ENCODE measurements at regions not wholly inside any gene's neighbourhood (a gene's known extent, or its start where the extent isn't known, plus 50 kb on each side); places are given as distances from the start of the nearest gene placed in this dataset.

GRCh38 chr9:523444-523843 lies 308.8 kb downstream of the DOCK8 start (continued):
- TF ChIP-seq, protein P1, sequence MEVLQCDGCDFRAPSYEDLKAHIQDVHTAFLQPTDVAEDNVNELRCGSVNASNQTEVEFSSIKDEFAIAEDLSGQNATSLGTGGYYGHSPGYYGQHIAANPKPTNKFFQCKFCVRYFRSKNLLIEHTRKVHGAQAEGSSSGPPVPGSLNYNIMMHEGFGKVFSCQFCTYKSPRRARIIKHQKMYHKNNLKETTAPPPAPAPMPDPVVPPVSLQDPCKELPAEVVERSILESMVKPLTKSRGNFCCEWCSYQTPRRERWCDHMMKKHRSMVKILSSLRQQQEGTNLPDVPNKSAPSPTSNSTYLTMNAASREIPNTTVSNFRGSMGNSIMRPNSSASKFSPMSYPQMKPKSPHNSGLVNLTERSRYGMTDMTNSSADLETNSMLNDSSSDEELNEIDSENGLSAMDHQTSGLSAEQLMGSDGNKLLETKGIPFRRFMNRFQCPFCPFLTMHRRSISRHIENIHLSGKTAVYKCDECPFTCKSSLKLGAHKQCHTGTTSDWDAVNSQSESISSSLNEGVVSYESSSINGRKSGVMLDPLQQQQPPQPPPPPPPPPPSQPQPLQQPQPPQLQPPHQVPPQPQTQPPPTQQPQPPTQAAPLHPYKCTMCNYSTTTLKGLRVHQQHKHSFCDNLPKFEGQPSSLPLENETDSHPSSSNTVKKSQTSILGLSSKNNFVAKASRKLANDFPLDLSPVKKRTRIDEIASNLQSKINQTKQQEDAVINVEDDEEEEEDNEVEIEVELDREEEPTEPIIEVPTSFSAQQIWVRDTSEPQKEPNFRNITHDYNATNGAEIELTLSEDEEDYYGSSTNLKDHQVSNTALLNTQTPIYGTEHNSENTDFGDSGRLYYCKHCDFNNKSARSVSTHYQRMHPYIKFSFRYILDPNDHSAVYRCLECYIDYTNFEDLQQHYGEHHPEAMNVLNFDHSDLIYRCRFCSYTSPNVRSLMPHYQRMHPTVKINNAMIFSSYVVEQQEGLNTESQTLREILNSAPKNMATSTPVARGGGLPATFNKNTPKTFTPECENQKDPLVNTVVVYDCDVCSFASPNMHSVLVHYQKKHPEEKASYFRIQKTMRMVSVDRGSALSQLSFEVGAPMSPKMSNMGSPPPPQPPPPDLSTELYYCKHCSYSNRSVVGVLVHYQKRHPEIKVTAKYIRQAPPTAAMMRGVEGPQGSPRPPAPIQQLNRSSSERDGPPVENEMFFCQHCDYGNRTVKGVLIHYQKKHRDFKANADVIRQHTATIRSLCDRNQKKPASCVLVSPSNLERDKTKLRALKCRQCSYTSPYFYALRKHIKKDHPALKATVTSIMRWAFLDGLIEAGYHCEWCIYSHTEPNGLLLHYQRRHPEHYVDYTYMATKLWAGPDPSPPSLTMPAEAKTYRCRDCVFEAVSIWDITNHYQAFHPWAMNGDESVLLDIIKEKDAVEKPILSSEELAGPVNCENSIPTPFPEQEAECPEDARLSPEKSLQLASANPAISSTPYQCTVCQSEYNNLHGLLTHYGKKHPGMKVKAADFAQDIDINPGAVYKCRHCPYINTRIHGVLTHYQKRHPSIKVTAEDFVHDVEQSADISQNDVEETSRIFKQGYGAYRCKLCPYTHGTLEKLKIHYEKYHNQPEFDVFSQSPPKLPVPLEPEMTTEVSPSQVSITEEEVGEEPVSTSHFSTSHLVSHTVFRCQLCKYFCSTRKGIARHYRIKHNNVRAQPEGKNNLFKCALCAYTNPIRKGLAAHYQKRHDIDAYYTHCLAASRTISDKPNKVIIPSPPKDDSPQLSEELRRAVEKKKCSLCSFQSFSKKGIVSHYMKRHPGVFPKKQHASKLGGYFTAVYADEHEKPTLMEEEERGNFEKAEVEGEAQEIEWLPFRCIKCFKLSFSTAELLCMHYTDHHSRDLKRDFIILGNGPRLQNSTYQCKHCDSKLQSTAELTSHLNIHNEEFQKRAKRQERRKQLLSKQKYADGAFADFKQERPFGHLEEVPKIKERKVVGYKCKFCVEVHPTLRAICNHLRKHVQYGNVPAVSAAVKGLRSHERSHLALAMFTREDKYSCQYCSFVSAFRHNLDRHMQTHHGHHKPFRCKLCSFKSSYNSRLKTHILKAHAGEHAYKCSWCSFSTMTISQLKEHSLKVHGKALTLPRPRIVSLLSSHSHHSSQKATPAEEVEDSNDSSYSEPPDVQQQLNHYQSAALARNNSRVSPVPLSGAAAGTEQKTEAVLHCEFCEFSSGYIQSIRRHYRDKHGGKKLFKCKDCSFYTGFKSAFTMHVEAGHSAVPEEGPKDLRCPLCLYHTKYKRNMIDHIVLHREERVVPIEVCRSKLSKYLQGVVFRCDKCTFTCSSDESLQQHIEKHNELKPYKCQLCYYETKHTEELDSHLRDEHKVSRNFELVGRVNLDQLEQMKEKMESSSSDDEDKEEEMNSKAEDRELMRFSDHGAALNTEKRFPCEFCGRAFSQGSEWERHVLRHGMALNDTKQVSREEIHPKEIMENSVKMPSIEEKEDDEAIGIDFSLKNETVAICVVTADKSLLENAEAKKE (CRISPR knock-in tag; IDR thresholded peaks at IDR 0.05) = no peak
- TF ChIP-seq, protein P2, sequence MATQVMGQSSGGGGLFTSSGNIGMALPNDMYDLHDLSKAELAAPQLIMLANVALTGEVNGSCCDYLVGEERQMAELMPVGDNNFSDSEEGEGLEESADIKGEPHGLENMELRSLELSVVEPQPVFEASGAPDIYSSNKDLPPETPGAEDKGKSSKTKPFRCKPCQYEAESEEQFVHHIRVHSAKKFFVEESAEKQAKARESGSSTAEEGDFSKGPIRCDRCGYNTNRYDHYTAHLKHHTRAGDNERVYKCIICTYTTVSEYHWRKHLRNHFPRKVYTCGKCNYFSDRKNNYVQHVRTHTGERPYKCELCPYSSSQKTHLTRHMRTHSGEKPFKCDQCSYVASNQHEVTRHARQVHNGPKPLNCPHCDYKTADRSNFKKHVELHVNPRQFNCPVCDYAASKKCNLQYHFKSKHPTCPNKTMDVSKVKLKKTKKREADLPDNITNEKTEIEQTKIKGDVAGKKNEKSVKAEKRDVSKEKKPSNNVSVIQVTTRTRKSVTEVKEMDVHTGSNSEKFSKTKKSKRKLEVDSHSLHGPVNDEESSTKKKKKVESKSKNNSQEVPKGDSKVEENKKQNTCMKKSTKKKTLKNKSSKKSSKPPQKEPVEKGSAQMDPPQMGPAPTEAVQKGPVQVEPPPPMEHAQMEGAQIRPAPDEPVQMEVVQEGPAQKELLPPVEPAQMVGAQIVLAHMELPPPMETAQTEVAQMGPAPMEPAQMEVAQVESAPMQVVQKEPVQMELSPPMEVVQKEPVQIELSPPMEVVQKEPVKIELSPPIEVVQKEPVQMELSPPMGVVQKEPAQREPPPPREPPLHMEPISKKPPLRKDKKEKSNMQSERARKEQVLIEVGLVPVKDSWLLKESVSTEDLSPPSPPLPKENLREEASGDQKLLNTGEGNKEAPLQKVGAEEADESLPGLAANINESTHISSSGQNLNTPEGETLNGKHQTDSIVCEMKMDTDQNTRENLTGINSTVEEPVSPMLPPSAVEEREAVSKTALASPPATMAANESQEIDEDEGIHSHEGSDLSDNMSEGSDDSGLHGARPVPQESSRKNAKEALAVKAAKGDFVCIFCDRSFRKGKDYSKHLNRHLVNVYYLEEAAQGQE (IDR thresholded peaks at IDR 0.05; ENCODE audit: unreplicated experiment) = no peak

DNA sequence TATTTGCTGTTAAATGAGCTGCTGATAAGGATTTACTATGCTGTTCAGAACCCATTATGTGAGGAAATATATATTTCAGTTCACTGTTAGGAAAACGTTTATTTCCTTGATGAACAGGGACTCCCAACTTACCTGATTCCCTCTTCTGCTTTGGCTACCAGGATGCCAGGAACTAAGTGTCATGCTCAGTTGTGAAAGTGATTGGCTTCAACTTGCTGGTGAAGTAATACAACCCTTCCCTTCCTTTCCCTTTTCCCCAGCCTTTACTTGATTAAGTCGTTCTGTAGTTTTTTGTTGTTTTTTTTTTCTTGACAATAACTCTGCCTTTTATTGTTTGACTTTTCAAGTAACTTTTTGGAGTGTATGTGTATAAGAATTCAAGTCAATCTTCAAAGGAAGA lies 309.3 kb downstream of the DOCK8 start:
- ATAC-seq = no peak
- H3K9me3 Mint-ChIP-seq = no peaks in the 10 kb centered on the region
- no peak overlapping the region for H3K27ac Mint-ChIP-seq
- TF ChIP-seq JUNB (IDR thresholded peaks at IDR 0.05; ENCODE audit: unreplicated experiment) (no peak), CREB1 (CRISPR knock-in tag; IDR thresholded peaks at IDR 0.05; ENCODE audit: low read depth) (no peak), ZNF331 (CRISPR knock-in tag; IDR thresholded peaks at IDR 0.05; ENCODE audit: low read depth) (no peak), ZNF114 (CRISPR knock-in tag; IDR thresholded peaks at IDR 0.05) (no peak), POLR2AphosphoS5 (IDR thresholded peaks at IDR 0.05; ENCODE audit: low read depth) (no peak)
- TF ChIP-seq, protein P1 (CRISPR knock-in tag; IDR thresholded peaks at IDR 0.05) = no peak

More for the DNA sequence above, 309.3 kb downstream of the DOCK8 start:
- no peaks in the 10 kb centered on the region for H3F3A ChIP-seq (replicated peaks; ENCODE audit: low read depth)
- no peaks in the 10 kb centered on the region for H3K9me2 ChIP-seq (ENCODE audit: insufficient read depth)
- H3K36me3 ChIP-seq (ENCODE audit: insufficient read depth) = no peaks in the 10 kb centered on the region
- peaks cover 7% of the 10 kb centered on the region; the same call in 1 of the 3 replicates for H3K36me3 Mint-ChIP-seq (ENCODE audit: low read depth)
- no peak overlapping the region for H3K4me3 Mint-ChIP-seq
- H3K79me2 ChIP-seq (replicated peaks; ENCODE audit: insufficient read depth) = peaks cover 97% of the 10 kb centered on the region
- H3K4me1 ChIP-seq (ENCODE audit: insufficient read depth) = no peaks in the 10 kb centered on the region
- H3K27me3 Mint-ChIP-seq (ENCODE audit: insufficient read depth, low read depth, poor library complexity) = no peaks in the 10 kb centered on the region
- no peak overlapping the region for H3K4me2 ChIP-seq
- H3K4me3 ChIP-seq = no peak overlapping the region
- peaks cover 9% of the 10 kb centered on the region; the same call in 2 of the 3 replicates for H3K4me1 Mint-ChIP-seq
- no peak overlapping the region for H3K27ac ChIP-seq (ENCODE audit: low read depth)
- no peak for DNase-seq (ENCODE audit: low spot score)
- no peak overlapping the region for H2AFZ ChIP-seq
- H3K27me3 ChIP-seq (ENCODE audit: insufficient read depth) = no peaks in the 10 kb centered on the region
- peaks cover 12% of the 10 kb centered on the region for H4K20me1 ChIP-seq (replicated peaks; ENCODE audit: insufficient read depth)

All from GM23338 (cell line).